ENCODE measurements at regions not wholly inside any gene's neighbourhood (a gene's known extent, or its start where the extent isn't known, plus 50 kb on each side); places are given as distances from the start of the nearest gene placed in this dataset.
"Not testable (repeated sequence)": the region's sequence is repeated elsewhere in the genome, so short reads cannot be mapped to it uniquely, and the experiment has no call there.

GRCh38 chr3:81865164-81865563, 103.7 kb upstream of the GBE1 start:
- not testable (repeated sequence) for TF ChIP-seq SP1 (IDR thresholded peaks at IDR 0.05); L3MBTL2 (conservative IDR thresholded peaks at IDR 0.05); ZNF384 (IDR thresholded peaks at IDR 0.05)

All from HEK293T (cell line).